Stomach smooth muscle (tissue), 2 donors: ENCODE measurements at regions not wholly inside any gene's neighbourhood (a gene's known extent, or its start where the extent isn't known, plus 50 kb on each side); places are given as distances from the start of the nearest gene placed in this dataset.
"Not testable (repeated sequence)": the region's sequence is repeated elsewhere in the genome, so short reads cannot be mapped to it uniquely, and the experiment has no call there.

ENCODE experiments used
- H3K27ac ChIP-seq: one replicate; pipeline ENCODE4 v1.7.0; 2013; ENCODE audit warnings: mild to moderate bottlenecking, low read length, inconsistent platforms
- H3K27me3 ChIP-seq, 2 donors: one replicate each; pipeline ENCODE4 v1.7.0; 2013; ENCODE audit warnings: low read length in 2 of 2; ENCODE audit not compliant: insufficient read depth in 2 of 2, control insufficient read depth in 1 of 2
- H3K36me3 ChIP-seq, 2 donors: one replicate each; pipeline ENCODE4 v1.7.0; 2013; ENCODE audit warnings: low read length in 2 of 2; ENCODE audit not compliant: control insufficient read depth in 2 of 2, insufficient read depth in 2 of 2
- H3K4me1 ChIP-seq: one replicate; pipeline ENCODE4 v1.7.0; 2013; ENCODE audit warnings: low read length; ENCODE audit not compliant: control insufficient read depth, insufficient read depth
- H3K4me3 ChIP-seq, 2 donors: one replicate each; pipeline ENCODE4 v1.7.0; 2013; ENCODE audit warnings: low read length in 2 of 2
- H3K9ac ChIP-seq, 2 donors: one replicate each; pipeline ENCODE4 v1.7.0; 2013; ENCODE audit warnings: low read length in 2 of 2, mild to moderate bottlenecking in 1 of 2
- H3K9me3 ChIP-seq, 2 donors: one replicate each; pipeline ENCODE4 v1.7.0; 2013; ENCODE audit warnings: low read length in 2 of 2; ENCODE audit not compliant: control insufficient read depth in 2 of 2
- donor health status: healthy.
- donor health status: Pancreatic carcinoma.

- Histone ChIP-seq H3K36me3 (no peaks in the 10 kb centered on the region), H3K9ac (no peak overlapping the region)
These were observed 127.6 kb upstream of the CLINT1 start for GRCh38 chr5:157986431-157986990.

GRCh38 chr5:157984611-157985010 is 125.7 kb upstream of the CLINT1 start:
- Histone ChIP-seq H3K36me3 (no peaks in the 10 kb centered on the region), H3K4me1 (no peaks in the 10 kb centered on the region), H3K4me3 (no peak overlapping the region), H3K9me3 (no peaks in the 10 kb centered on the region), H3K27ac (no peak overlapping the region), H3K9ac (no peak overlapping the region), H3K27me3 (no peaks in the 10 kb centered on the region)

More at GRCh38 chr5:157986431-157986990, 127.6 kb upstream of the CLINT1 start:
- H3K9me3 ChIP-seq: no peaks in the 10 kb centered on the region
- no peak overlapping the region for H3K27ac ChIP-seq
- H3K4me3 ChIP-seq: no peak overlapping the region
- no peaks in the 10 kb centered on the region for H3K4me1 ChIP-seq
- H3K27me3 ChIP-seq: no peaks in the 10 kb centered on the region

- Histone ChIP-seq H3K36me3 (no peaks in the 10 kb centered on the region), H3K9me3 (no peaks in the 10 kb centered on the region), H3K4me1 (no peaks in the 10 kb centered on the region), H3K27me3 (no peaks in the 10 kb centered on the region), H3K27ac (no peak overlapping the region), H3K9ac (no peak overlapping the region), H3K4me3 (no peak overlapping the region)
These were observed 125.1 kb upstream of the CLINT1 start for GRCh38 chr5:157983906-157984551.

- no peaks in the 10 kb centered on the region for H3K36me3 ChIP-seq
- no peaks in the 10 kb centered on the region for H3K9me3 ChIP-seq
- H3K27ac ChIP-seq: no peak overlapping the region
- no peak overlapping the region for H3K9ac ChIP-seq
- H3K4me1 ChIP-seq: no peaks in the 10 kb centered on the region
- no peaks in the 10 kb centered on the region for H3K27me3 ChIP-seq
- H3K4me3 ChIP-seq: no peak overlapping the region
These were observed 119.1 kb upstream of the CLINT1 start for GRCh38 chr5:157978061-157978460.

GRCh38 chr5:157976429-157976828 is 117.5 kb upstream of the CLINT1 start:
- Histone ChIP-seq H3K4me1 (peaks cover 10% of the 10 kb centered on the region), H3K27me3 (no peaks in the 10 kb centered on the region), H3K36me3 (no peaks in the 10 kb centered on the region), H3K9me3 (no peaks in the 10 kb centered on the region), H3K27ac (no peak overlapping the region), H3K9ac (no peak overlapping the region), H3K4me3 (no peak overlapping the region)

- H3K9me3 ChIP-seq: no peaks in the 10 kb centered on the region
- H3K4me1 ChIP-seq: peaks cover 14% of the 10 kb centered on the region
- H3K27ac ChIP-seq: peak overlapping the region; percentile 64
- H3K27me3 ChIP-seq: no peaks in the 10 kb centered on the region
- no peak overlapping the region for H3K4me3 ChIP-seq
- no peaks in the 10 kb centered on the region for H3K36me3 ChIP-seq
- no peak overlapping the region for H3K9ac ChIP-seq
These were observed 113.6 kb upstream of the CLINT1 start for GRCh38 chr5:157972579-157972978.

GRCh38 chr5:157971571-157972216 is 112.7 kb upstream of the CLINT1 start:
- H3K27ac ChIP-seq: peak overlapping the region; percentile 64
- H3K4me1 ChIP-seq: peaks cover 14% of the 10 kb centered on the region
- H3K9ac ChIP-seq: peak overlapping the region; percentile 13 to 36
- H3K36me3 ChIP-seq: no peaks in the 10 kb centered on the region
- H3K9me3 ChIP-seq: no peaks in the 10 kb centered on the region
- peak overlapping the region; percentile 4 to 22 for H3K4me3 ChIP-seq
- no peaks in the 10 kb centered on the region for H3K27me3 ChIP-seq

- not testable (repeated sequence) for H3K27me3 ChIP-seq, H3K4me3 ChIP-seq, H3K27ac ChIP-seq, H3K9me3 ChIP-seq, H3K36me3 ChIP-seq, H3K9ac ChIP-seq
- peaks cover 19% of the 10 kb centered on the region for H3K4me1 ChIP-seq
These were observed 109.6 kb upstream of the CLINT1 start for GRCh38 chr5:157968570-157968969.

GRCh38 chr5:157965989-157966388 is 107.0 kb upstream of the CLINT1 start:
- Histone ChIP-seq H3K27ac (no peak overlapping the region), H3K9me3 (no peaks in the 10 kb centered on the region), H3K4me1 (peaks cover 5% of the 10 kb centered on the region), H3K36me3 (no peaks in the 10 kb centered on the region), H3K9ac (no peak overlapping the region), H3K27me3 (no peaks in the 10 kb centered on the region), H3K4me3 (no peak overlapping the region)

GRCh38 chr5:157965040-157965678 is 106.2 kb upstream of the CLINT1 start:
- peaks cover 6% of the 10 kb centered on the region for H3K4me1 ChIP-seq
- no peak overlapping the region for H3K9ac ChIP-seq
- H3K4me3 ChIP-seq: no peak overlapping the region
- H3K27me3 ChIP-seq: no peaks in the 10 kb centered on the region
- H3K36me3 ChIP-seq: no peaks in the 10 kb centered on the region
- no peaks in the 10 kb centered on the region for H3K9me3 ChIP-seq
- H3K27ac ChIP-seq: no peak overlapping the region
